ENCODE measurements at regions not wholly inside any gene's neighbourhood (a gene's known extent, or its start where the extent isn't known, plus 50 kb on each side); places are given as distances from the start of the nearest gene placed in this dataset.

DNA sequence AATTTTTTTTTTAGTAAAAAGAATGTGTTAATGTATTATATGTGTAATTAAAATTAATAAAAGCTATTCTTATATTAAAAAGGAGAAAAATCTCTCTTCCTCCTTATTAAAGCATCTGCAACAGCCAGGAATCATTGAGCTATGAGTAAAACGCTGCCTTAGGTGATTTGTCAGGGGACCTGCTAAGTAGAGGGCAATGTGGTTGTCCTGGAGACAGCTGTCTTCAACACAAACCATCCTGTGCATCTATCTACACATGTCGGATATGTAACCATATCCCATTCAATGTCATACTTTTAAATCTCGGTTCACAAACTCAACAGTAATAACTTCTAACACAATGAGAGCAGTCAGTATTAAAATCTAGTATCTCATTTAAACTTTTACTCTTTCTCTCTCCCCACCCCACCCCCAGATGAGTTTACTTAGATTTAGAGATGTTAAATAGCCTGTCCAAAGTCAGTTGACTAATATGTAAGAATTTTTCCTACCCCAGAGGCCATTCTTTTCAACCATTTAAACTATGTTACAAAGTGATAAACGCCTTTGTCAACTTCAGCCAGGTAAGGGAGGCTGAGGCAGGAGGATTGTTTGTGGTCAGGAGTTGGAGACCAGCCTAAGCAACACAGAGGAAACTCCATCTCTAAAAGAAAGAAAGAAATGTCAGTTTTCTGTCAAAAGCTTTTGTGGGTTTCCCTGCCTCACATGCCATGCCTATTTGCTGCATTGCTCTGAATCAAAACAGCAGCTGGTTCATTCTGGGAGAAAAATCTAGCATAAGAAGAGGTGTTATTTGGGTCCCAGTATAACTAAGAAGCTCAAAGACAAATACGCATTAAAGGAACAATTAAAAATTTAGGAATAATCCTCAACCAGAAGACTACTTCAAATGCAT lies 413.7 kb upstream of the CCDC196 start:
- no peak for TF ChIP-seq POLR2A (IDR thresholded peaks at IDR 0.05)
- TF ChIP-seq, protein P1, sequence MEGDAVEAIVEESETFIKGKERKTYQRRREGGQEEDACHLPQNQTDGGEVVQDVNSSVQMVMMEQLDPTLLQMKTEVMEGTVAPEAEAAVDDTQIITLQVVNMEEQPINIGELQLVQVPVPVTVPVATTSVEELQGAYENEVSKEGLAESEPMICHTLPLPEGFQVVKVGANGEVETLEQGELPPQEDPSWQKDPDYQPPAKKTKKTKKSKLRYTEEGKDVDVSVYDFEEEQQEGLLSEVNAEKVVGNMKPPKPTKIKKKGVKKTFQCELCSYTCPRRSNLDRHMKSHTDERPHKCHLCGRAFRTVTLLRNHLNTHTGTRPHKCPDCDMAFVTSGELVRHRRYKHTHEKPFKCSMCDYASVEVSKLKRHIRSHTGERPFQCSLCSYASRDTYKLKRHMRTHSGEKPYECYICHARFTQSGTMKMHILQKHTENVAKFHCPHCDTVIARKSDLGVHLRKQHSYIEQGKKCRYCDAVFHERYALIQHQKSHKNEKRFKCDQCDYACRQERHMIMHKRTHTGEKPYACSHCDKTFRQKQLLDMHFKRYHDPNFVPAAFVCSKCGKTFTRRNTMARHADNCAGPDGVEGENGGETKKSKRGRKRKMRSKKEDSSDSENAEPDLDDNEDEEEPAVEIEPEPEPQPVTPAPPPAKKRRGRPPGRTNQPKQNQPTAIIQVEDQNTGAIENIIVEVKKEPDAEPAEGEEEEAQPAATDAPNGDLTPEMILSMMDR (IDR thresholded peaks at IDR 0.05) = no peak
- Histone ChIP-seq H3K36me3 (no peaks in the 10 kb centered on the region), H3K27me3 (peaks cover 0 to 4% of the 10 kb centered on the region in 2 donors), H3K9me3 (no peaks in the 10 kb centered on the region), H3K4me3 (no peak overlapping the region), H3K4me1 (no peaks in the 10 kb centered on the region), H3K27ac (no peak overlapping the region)
- intact Hi-C loops (cut with DNase I; ENCODE audit: low total_unique reads) = no loop called here
- DNase-seq = no peak

DNA sequence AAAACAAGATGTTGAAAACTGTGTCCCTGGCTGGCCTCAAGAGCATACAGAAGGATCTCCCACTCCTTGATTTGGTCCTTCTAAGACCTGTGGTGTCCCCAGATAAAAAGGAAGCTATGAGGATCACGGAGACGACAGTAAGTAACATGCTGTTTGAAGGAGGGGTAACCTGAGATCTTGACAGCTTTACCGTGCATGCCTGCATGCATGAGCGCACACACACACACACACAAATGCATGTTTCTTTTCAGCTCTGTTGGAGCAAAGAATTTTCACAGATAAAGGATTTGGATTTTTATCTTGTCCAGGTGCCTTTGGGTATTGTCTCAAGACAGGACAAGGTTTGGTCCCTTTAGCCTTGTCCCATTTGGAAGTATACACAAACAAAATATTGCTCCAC lies 411.6 kb upstream of the CCDC196 start:
- Histone ChIP-seq H3K36me3 (no peaks in the 10 kb centered on the region), H3K4me3 (no peak overlapping the region), H3K27ac (no peak overlapping the region), H3K9me3 (no peaks in the 10 kb centered on the region), H3K27me3 (peaks cover 0 to 4% of the 10 kb centered on the region in 2 donors), H3K4me1 (no peaks in the 10 kb centered on the region)
- DNase-seq = no peak
- TF ChIP-seq POLR2A (IDR thresholded peaks at IDR 0.05) = no peak
- TF ChIP-seq, protein P1 (IDR thresholded peaks at IDR 0.05) = no peak
- intact Hi-C loops (cut with DNase I; ENCODE audit: low total_unique reads) = no loop called here

DNA sequence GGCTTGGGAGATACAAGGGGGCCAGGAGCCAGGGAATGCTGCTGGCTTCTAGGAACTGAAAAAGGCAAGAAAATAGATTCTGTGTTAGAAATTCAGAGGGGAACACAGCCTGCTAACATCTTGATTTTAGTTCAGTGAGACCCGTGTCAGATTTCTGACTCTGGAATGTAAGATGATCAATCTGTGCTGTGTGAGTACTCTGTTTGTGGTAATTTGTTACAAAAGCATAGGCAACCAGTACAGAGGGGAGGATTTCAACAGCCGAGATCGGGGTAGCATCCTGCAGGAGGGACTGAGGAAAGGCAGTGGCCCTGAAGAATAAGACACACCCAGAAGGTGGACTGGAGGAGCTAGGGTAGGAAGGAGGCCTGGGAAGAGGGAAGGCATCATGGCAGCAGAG lies 410.0 kb upstream of the CCDC196 start:
- H3K4me1 ChIP-seq = no peaks in the 10 kb centered on the region
- no peaks in the 10 kb centered on the region for H3K9me3 ChIP-seq
- no peak overlapping the region for H3K4me3 ChIP-seq
- DNase-seq = no peak
- H3K27me3 ChIP-seq = peaks cover 0 to 2% of the 10 kb centered on the region in 2 donors
- intact Hi-C loops (cut with DNase I; ENCODE audit: low total_unique reads) = no loop called here
- no peaks in the 10 kb centered on the region for H3K36me3 ChIP-seq
- H3K27ac ChIP-seq = no peak overlapping the region
- TF ChIP-seq, protein P1 (IDR thresholded peaks at IDR 0.05) = no peak

DNA sequence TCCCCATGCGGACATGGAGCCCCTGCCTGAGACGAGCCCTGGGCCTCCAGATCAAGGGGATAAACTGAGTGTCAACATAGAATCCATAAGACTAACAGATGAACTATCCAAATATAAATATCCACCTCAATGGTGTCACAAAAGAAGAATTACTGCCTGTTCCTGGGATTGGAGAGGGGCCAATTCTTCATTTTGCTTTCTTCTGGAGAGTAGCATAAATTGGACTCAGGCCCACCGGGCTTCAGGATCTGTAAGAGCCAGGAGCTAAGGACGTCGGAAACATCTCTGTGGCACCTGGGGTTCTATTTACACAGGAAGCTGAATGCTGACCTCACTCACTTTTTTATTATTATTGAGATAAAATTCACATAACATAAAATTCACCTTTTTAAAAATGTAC lies 408.2 kb upstream of the CCDC196 start:
- intact Hi-C loops (cut with DNase I; ENCODE audit: low total_unique reads) = no loop called here
- Histone ChIP-seq H3K9me3 (no peaks in the 10 kb centered on the region), H3K36me3 (no peaks in the 10 kb centered on the region), H3K4me1 (no peaks in the 10 kb centered on the region), H3K4me3 (no peak overlapping the region), H3K27me3 (no peaks in the 10 kb centered on the region), H3K27ac (no peak overlapping the region)
- no peak for TF ChIP-seq POLR2A (IDR thresholded peaks at IDR 0.05)
- TF ChIP-seq, protein P1 (IDR thresholded peaks at IDR 0.05) = no peak
- no peak for DNase-seq

DNA sequence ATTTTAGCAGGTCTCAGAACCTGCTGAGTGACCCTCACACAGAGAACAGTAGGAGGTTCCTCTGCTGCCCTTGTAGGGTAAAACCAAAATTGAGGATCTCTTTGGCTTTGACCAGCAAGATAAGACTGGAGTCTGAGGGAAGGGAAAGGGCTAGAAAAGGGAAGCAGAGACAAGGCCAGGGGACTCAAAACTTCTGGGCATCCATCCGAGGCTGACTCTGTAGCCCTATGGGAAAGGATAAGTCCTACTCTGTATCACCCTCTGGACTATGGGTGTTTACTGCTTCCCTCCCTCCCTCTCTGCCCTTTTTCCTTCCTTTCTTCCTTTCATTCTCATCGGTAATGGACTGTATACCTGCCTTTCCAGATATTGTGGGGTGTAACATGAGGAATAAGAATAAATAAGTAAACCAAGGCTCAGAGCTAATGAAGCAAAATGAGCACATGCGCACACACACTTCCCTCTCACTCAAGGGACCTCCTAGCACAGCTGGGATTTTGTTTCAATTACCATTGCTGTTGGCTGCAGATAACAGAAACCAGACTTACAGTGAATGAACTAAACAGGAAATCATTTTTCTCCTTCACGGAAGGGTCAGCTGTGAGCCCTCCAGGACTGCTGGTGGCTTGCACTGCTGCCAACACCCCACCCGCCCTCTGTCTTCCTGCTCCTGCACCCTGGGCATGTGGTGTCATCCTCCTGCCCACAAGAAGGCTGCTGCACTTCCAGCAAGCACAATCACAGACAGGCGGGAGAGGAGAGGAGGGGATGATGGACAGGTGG lies 404.4 kb upstream of the CCDC196 start:
- Histone ChIP-seq H3K36me3 (no peaks in the 10 kb centered on the region), H3K4me3 (no peak overlapping the region), H3K27me3 (no peaks in the 10 kb centered on the region), H3K9me3 (no peaks in the 10 kb centered on the region), H3K4me1 (no peaks in the 10 kb centered on the region), H3K27ac (no peak overlapping the region)
- TF ChIP-seq, protein P1 (IDR thresholded peaks at IDR 0.05) = no peak
- no peak for TF ChIP-seq POLR2A (IDR thresholded peaks at IDR 0.05)
- intact Hi-C loops (cut with DNase I; ENCODE audit: low total_unique reads) = no loop called here
- no peak for DNase-seq

All from uterus (tissue), 3 donors.